Immature natural killer cell (primary cell): ENCODE measurements at regions not wholly inside any gene's neighbourhood (a gene's known extent, or its start where the extent isn't known, plus 50 kb on each side); places are given as distances from the start of the nearest gene placed in this dataset.
"Not testable (repeated sequence)": the region's sequence is repeated elsewhere in the genome, so short reads cannot be mapped to it uniquely, and the experiment has no call there.

Experiments used
- DNase-seq, 3 donors: peaks; one replicate each; pipeline ENCODE4 v3.0.0; 2022; ENCODE audit warnings: mixed read lengths in 1 of 3
- H3K27ac Mint-ChIP-seq, 6 donors: one replicate each; pipeline ENCODE4 v1.8.0; 2020; ENCODE audit warnings: mixed read lengths in 6 of 6, mild to moderate bottlenecking in 5 of 6, inconsistent platforms in 4 of 6, moderate library complexity in 3 of 6
- H3K27me3 Mint-ChIP-seq, 3 donors: one replicate each; pipeline ENCODE4 v1.8.0; 2020 to 2021; ENCODE audit warnings: low read depth in 3 of 3, mild to moderate bottlenecking in 3 of 3, mixed read lengths in 3 of 3, moderate library complexity in 3 of 3, inconsistent platforms in 1 of 3
- H3K36me3 Mint-ChIP-seq, 3 donors: one replicate each; pipeline ENCODE4 v1.8.0; 2020; ENCODE audit warnings: mixed read lengths in 3 of 3, inconsistent platforms in 2 of 3, mild to moderate bottlenecking in 2 of 3
- H3K4me1 Mint-ChIP-seq, 2 donors: one replicate each; pipeline ENCODE4 v1.8.0; 2020; ENCODE audit warnings: inconsistent platforms in 2 of 2, mild to moderate bottlenecking in 2 of 2, mixed read lengths in 2 of 2, moderate library complexity in 1 of 2
- H3K4me3 Mint-ChIP-seq, 5 donors: one replicate each; pipeline ENCODE4 v1.8.0; 2020; ENCODE audit warnings: mild to moderate bottlenecking in 5 of 5, mixed read lengths in 5 of 5, inconsistent platforms in 3 of 5, moderate library complexity in 3 of 5
- H3K9me3 Mint-ChIP-seq, 6 donors: one replicate each; pipeline ENCODE4 v1.8.0; 2020; ENCODE audit warnings: mild to moderate bottlenecking in 6 of 6, mixed read lengths in 6 of 6, inconsistent platforms in 4 of 6, moderate library complexity in 3 of 6

DNA sequence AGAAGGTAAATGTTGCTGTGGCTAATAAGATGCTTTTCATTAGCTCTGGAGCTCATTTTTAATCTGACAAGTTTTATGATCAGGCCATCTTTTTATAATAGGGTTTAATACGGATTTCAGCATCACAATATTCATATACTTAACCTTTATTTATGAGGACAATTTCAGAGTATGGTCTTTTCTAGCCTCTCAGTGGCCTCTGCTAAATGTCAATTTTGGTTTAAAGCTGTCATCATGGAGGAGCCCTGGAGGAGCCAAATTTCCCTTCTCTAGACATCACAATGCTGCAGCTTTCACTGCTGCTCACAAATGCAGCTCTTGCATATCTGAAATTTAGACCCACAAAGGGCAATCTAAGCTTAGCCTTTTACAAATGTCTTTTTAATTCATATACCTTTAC is 510.4 kb downstream of the PCDH7 start:
- H3K36me3 Mint-ChIP-seq = no peaks in the 10 kb centered on the region
- H3K4me3 Mint-ChIP-seq = no peak overlapping the region
- no peak for DNase-seq
- no peaks in the 10 kb centered on the region for H3K4me1 Mint-ChIP-seq
- peaks cover 0 to 1% (median 0%) of the 10 kb centered on the region in 3 donors for H3K27me3 Mint-ChIP-seq
- H3K9me3 Mint-ChIP-seq = peaks cover 3 to 44% (median 12%) of the 10 kb centered on the region in 6 donors
- H3K27ac Mint-ChIP-seq = no peak overlapping the region

DNA sequence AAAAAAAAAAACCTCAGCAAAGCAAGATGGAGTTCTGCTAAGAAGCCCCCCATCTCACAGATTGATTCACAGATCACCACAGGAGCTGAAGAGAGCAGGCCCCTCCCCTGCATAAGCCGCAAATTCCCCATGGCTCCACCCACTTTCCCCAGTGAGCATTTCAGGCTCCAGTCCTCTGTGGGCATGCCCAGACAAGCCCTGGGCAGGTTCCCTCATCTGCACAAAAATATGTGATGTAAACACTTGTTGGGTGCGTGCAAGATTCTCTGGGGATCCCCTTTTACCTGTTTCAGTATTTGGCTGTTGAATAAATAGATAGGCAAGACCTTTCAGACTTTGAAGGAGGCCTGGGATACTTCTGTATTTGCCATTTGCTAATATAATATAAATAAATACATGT is 514.3 kb downstream of the PCDH7 start:
- Mint-ChIP-seq H3K27ac (no peak overlapping the region), H3K4me1 (no peaks in the 10 kb centered on the region), H3K4me3 (no peak overlapping the region), H3K27me3 (no peaks in the 10 kb centered on the region), H3K9me3 (peaks cover 6 to 38% (median 14%) of the 10 kb centered on the region in 6 donors), H3K36me3 (no peaks in the 10 kb centered on the region)
- DNase-seq = no peak

DNA sequence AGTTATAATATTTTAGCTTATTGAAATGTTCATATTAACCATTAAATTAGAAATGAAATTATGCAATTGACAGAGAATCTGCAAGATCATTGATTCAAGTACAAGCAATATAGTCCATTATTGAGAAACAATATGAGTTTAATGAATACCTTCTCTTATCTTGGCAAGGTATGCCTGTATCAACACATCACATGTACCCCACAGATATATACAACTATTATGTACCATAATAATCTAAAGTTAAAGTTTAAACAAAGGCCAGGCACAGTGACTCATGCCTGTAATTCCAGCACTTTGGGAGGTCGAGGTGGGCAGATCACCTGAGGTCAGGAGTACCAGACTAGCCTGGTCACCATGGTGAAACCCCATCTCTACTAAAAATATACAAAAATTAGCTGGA is 514.7 kb downstream of the PCDH7 start:
- H3K4me1 Mint-ChIP-seq = no peaks in the 10 kb centered on the region
- no peaks in the 10 kb centered on the region for H3K36me3 Mint-ChIP-seq
- no peak overlapping the region for H3K27ac Mint-ChIP-seq

DNA sequence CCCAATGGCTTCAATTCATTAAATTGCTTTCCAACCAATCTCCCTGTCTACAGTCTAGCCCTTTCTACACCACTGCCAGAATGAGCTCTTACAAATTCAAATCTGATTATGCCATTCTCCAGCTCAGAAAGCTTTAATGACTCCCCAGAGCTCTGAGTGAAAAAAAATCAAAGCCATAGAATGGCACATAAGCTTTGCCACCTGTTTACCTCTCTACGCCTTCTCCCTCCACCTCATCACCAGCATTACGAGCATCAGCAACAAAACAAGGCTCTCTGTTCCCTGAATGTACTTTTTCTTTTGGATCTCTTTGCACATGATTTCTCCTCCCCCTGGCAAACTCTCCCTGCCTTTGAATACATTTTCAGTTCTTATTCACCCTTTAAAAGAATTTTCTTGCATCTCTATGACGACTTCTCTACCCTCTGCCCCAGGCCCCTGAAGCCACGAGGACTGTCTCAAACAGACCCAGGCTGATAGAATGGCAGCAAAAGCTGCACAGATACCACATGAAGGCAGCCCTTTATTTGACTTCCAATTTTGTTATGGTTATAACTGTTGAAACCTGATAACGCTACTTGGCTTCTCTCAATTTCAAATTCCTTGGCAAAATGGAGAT is 516.0 kb downstream of the PCDH7 start:
- DNase-seq = no peak
- Mint-ChIP-seq H3K27me3 (no peaks in the 10 kb centered on the region), H3K4me3 (no peak overlapping the region), H3K27ac (no peak overlapping the region), H3K36me3 (no peaks in the 10 kb centered on the region), H3K9me3 (peaks cover 2 to 40% (median 21%) of the 10 kb centered on the region in 6 donors), H3K4me1 (no peaks in the 10 kb centered on the region)

More for the DNA sequence above, 514.7 kb downstream of the PCDH7 start:
- peaks cover 5 to 42% (median 18%) of the 10 kb centered on the region in 6 donors for H3K9me3 Mint-ChIP-seq
- H3K27me3 Mint-ChIP-seq = no peaks in the 10 kb centered on the region
- H3K4me3 Mint-ChIP-seq = no peak overlapping the region
- DNase-seq = no peak

DNA sequence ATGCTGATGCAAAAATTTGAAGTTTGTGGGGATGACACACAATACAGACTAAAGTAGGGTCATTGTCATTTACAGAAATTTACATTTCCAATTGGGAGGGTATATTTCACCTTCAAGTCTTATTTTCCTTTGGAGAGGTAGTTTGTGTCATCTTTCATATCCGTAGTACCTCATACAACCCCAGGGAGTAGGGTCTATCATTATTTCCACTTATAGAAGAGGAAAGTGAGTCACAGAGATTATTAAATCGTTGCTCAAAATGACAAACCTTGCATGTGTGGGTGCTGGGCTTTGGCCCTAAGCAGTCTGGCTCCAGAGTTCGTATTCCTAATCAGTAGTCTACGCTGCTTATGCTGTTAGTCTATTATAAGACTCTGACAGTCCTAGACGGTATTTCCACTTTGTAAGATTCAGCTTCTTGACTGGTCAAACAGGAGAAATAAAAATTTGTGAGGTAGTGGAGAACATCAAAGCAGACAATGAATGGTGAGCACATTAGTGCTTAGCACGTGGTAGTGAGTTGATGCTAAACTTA is 516.5 kb downstream of the PCDH7 start:
- DNase-seq = no peak
- Mint-ChIP-seq H3K36me3 (no peaks in the 10 kb centered on the region), H3K4me3 (no peak overlapping the region), H3K27me3 (no peaks in the 10 kb centered on the region), H3K27ac (no peak overlapping the region), H3K9me3 (peaks cover 5 to 44% (median 27%) of the 10 kb centered on the region in 6 donors), H3K4me1 (no peaks in the 10 kb centered on the region)

DNA sequence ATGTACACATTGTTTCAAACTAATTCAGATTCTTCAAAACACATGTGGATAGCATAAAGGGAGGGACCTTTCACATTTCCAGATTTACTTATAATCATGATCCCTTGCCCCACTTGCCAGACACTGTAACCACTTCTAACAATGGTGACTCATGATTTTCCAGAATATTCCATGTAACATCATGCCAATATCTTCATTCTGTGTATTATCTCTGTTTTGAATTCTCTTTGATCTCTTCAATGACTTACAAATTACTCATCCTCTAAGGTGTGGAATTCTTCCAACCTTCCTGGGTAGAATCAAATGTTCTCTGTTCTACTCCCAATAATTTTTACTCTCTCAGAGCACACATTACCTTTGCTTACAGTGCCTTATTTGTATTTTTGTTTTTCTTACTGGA is 517.1 kb downstream of the PCDH7 start:
- Mint-ChIP-seq H3K4me1 (no peaks in the 10 kb centered on the region), H3K4me3 (no peak overlapping the region), H3K36me3 (no peaks in the 10 kb centered on the region), H3K27ac (no peak overlapping the region), H3K27me3 (no peaks in the 10 kb centered on the region), H3K9me3 (peaks cover 5 to 45% (median 30%) of the 10 kb centered on the region in 6 donors)
- DNase-seq = no peak

DNA sequence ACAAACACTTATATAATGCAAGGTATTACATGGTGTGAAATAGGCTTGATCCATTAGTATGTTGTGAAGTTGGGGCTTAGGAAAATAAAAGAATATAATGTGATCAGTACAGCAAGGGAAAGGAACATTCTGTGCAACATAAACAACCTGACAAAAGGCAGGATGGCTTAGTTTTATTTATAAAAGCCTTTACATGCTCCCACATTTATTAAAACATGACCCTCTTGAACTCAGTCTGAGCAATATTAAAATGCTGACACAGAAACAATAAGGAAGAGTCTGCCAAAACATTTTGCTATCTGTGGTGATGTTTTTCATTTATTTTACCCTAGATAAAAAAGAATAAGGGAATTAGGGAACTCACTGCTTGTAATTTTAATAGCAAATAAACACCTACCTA is 519.7 kb downstream of the PCDH7 start:
- Mint-ChIP-seq H3K9me3 (peaks cover 4 to 58% (median 40%) of the 10 kb centered on the region in 6 donors), H3K4me3 (no peak overlapping the region)

DNA sequence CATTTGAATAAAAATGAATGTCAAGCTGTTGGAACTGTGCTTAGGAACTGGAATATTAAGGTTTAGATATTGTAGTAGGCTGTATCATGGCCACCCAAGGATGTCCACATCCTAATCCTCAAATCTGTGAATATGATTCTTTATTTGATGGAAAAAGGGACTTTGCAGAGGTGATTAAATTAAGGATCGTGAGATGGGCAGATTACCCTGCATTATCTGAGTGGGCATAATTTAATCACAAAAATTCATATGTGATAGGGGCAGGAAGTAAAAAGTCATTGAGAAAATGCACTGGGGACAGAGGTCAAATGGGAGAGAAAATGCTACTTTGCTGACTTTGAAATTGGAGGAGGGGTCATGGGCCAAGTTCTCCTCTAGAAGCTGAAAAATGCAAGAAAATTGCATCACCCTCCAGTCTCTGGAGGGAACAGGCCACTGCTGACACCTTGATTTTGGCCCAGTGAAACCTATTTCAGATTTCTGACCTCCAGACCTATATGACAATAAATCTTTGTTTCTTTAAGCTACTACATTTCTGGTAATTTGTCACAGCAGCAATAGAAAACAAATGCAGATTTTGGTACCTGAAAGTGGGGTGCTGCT is 521.4 kb downstream of the PCDH7 start:
- H3K36me3 Mint-ChIP-seq = no peaks in the 10 kb centered on the region

More for the DNA sequence above, 519.7 kb downstream of the PCDH7 start:
- no peak overlapping the region for H3K27ac Mint-ChIP-seq
- DNase-seq = no peak
- no peaks in the 10 kb centered on the region for H3K27me3 Mint-ChIP-seq
- H3K4me1 Mint-ChIP-seq = no peaks in the 10 kb centered on the region
- H3K36me3 Mint-ChIP-seq = no peaks in the 10 kb centered on the region

DNA sequence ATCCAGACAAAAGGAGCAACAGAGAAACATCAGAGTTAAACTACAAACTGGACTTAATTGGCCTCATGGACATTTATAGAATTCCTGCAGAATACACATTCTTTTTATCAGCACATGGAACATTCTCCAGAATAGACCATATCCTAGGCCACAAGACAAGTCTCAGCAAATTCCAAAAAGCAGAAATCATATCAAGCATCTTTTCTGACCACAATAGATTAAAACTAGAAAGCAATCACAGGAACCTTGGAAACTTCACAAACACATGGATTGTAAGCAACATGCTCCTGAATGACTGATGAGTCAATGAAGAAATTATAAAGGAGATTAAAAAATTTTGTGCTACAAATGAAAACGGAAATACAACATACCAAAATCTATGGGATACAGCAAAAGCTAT is 526.7 kb downstream of the PCDH7 start:
- H3K4me1 Mint-ChIP-seq = no peaks in the 10 kb centered on the region
- no peaks in the 10 kb centered on the region for H3K36me3 Mint-ChIP-seq
- peaks cover 7 to 62% (median 50%) of the 10 kb centered on the region in 6 donors for H3K9me3 Mint-ChIP-seq
- no peak overlapping the region for H3K27ac Mint-ChIP-seq
- peaks cover 0 to 3% (median 2%) of the 10 kb centered on the region in 3 donors for H3K27me3 Mint-ChIP-seq
- DNase-seq = no peak
- no peak overlapping the region for H3K4me3 Mint-ChIP-seq

More for the DNA sequence above, 521.4 kb downstream of the PCDH7 start:
- Mint-ChIP-seq H3K4me3 (no peak overlapping the region), H3K27ac (peak overlapping the region in 1 of 6 donors; percentile 22), H3K4me1 (no peaks in the 10 kb centered on the region), H3K27me3 (peaks cover 0 to 1% (median 0%) of the 10 kb centered on the region in 3 donors), H3K9me3 (peaks cover 6 to 60% (median 40%) of the 10 kb centered on the region in 6 donors)
- no peak for DNase-seq

DNA sequence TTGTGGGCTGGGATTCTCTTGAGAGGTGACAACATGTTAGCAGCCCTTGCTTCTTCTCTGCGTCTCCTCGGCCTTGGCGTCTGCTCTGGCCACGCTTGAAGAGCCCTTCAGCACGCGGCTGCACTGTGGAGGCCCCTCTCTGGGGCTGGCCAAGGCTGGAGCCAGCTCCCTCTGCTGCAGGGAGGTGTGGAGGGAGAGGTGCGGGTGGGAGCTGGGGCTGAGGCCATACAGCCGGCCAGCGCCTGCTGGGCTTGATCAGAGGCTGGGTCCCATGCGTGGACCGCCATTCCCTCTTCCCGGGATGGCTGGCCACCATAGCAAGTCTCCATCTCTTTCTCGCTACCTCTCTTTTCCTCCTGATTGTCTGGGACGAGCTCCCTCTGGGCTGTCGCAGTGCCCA is 539.0 kb downstream of the PCDH7 start:
- DNase-seq = no peak
- Mint-ChIP-seq H3K9me3 (peaks cover 4 to 64% (median 31%) of the 10 kb centered on the region in 6 donors), H3K36me3 (no peaks in the 10 kb centered on the region), H3K4me1 (no peaks in the 10 kb centered on the region), H3K27ac (no peak overlapping the region), H3K27me3 (no peaks in the 10 kb centered on the region), H3K4me3 (no peak overlapping the region)

DNA sequence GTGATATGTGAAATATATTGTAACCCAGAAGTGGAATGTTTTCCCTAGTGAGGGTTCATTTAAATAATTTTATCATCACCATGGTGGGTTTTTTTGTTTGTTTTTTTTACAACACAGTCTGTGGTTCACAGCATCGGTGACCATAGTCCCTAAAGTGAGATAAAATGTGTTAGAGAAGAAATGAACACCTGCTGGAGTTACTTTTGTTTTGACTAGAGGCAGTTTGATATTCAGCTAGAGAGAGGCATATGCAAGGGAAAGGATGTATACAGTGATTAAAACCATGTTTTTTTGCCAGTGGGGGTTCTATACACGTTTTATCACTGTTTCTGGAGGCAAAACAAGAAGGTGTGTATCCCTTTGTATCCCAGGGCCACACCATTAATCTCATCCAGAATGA is 541.5 kb downstream of the PCDH7 start:
- no peaks in the 10 kb centered on the region for H3K36me3 Mint-ChIP-seq
- H3K4me1 Mint-ChIP-seq = no peaks in the 10 kb centered on the region
- H3K4me3 Mint-ChIP-seq = no peak overlapping the region
- no peak for DNase-seq
- H3K27ac Mint-ChIP-seq = no peak overlapping the region
- H3K9me3 Mint-ChIP-seq = peaks cover 1 to 63% (median 25%) of the 10 kb centered on the region in 6 donors
- H3K27me3 Mint-ChIP-seq = no peaks in the 10 kb centered on the region

DNA sequence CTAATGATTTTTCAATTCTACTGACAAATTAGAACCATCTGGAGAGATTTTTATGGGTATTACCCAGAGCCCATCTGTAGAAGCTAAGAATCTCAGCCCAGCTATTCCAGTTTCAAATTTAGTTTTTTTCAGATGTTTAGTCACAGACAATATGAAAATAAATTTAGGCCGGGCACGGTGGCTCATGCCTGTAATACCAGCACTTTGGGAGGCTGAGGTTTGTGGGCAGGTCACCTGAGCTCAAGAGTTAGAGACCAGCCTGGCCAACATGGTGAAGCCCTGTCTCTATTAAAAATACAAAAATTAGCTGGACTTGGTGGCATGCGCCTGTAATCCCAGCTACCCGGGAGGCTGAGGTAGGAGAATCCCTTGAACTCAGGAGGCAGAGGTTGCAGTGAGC is 545.9 kb downstream of the PCDH7 start:
- not testable (repeated sequence) for H3K4me1 Mint-ChIP-seq, H3K36me3 Mint-ChIP-seq, H3K4me3 Mint-ChIP-seq, H3K27me3 Mint-ChIP-seq, H3K27ac Mint-ChIP-seq, DNase-seq
- H3K9me3 Mint-ChIP-seq = peaks cover 9 to 56% (median 20%) of the 10 kb centered on the region in 6 donors

DNA sequence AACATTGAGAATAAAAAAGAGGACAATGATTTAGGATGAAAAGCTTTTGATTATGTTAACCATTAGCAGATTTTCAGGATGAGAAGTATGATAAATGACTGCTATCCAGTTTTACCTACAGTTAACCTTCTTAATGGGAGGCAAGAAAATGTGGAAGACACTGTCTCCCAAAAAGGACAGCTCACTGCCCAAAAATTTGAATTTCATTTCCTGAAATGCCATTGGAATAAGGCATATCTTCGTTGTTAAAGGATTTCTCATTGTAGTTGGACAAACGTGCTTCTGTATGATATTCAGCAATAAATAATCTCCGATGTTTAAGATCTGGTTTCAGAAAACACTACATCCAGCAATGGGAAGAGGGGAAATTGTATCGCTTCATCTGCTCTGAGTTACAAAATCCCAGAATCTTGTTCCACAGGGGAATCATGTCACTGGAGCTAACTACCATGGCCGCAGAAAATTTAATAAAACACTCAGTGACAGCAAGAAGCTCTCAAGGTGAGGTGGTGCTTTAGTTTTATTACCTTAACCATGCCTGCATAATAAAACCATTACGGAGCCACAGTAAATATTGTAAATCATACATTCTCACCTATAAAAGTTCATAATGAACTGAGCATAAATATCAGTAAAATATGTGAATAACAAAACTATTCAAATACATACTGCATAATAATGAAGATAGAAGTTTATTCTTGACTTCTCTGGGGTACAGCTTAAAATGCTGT is 552.3 kb downstream of the PCDH7 start:
- Mint-ChIP-seq H3K27me3 (no peaks in the 10 kb centered on the region), H3K4me1 (no peaks in the 10 kb centered on the region), H3K4me3 (no peak overlapping the region), H3K27ac (no peak overlapping the region), H3K9me3 (peaks cover 8 to 47% (median 13%) of the 10 kb centered on the region in 6 donors), H3K36me3 (no peaks in the 10 kb centered on the region)
- DNase-seq = no peak

DNA sequence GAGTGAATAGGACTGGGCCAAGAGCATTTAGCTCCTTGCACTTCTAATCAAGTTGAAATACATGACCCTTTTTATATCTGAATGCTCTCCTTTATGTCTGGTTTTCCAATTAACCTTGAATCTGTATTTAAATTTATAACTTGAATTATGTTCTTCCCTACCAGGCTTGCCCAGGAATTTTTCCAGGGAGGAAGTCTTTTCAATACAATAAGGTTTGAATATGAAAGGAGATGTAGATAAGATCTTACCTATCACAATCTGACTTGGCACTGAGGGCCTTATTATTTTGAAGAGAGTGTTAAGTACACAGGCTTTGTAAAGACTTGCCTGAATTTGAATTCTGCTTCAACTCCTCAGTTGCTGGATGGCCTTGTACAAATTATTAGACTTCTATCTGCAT is 555.7 kb downstream of the PCDH7 start:
- no peak for DNase-seq
- H3K27ac Mint-ChIP-seq = no peak overlapping the region
- H3K4me1 Mint-ChIP-seq = no peaks in the 10 kb centered on the region
- H3K4me3 Mint-ChIP-seq = no peak overlapping the region
- peaks cover 0 to 36% (median 12%) of the 10 kb centered on the region in 6 donors for H3K9me3 Mint-ChIP-seq
- H3K36me3 Mint-ChIP-seq = no peaks in the 10 kb centered on the region
- H3K27me3 Mint-ChIP-seq = no peaks in the 10 kb centered on the region
